ENCODE measurements at regions not wholly inside any gene's neighbourhood (a gene's known extent, or its start where the extent isn't known, plus 50 kb on each side); places are given as distances from the start of the nearest gene placed in this dataset.

DNA sequence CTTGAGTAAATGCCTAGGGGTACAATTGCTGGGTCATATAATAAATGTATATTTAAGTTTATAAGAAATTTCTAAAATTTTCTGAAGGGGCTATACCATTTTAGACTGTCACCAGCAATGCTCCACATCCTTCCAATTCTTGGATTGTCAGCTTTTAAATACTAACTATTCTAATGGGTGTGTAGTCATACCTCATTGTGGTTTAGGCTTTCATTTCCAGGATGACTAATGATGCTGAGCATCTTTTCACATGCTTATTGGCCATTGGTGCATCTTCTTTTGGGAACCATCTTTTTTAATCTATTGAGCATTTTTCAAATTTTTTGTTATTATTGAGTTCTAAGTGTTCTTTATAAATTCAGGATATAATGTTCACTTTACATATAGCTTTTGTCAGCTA is 52.5 kb upstream of the CORO2B start:
- DNase-seq, result no peak
- Histone ChIP-seq H3K27ac (ENCODE audit: low read length) (no peak overlapping the region), H3K36me3 (ENCODE audit: control insufficient read depth, insufficient read depth, low read length) (no peaks in the 10 kb centered on the region), H3K27me3 (ENCODE audit: control insufficient read depth, insufficient read depth, low read length) (no peaks in the 10 kb centered on the region), H3K4me3 (ENCODE audit: low read length) (no peak overlapping the region), H3K4me1 (ENCODE audit: control insufficient read depth, insufficient read depth, low read length) (peaks cover 3% of the 10 kb centered on the region), H3K9me3 (ENCODE audit: control insufficient read depth, low read depth, low read length) (peaks cover 8% of the 10 kb centered on the region)

DNA sequence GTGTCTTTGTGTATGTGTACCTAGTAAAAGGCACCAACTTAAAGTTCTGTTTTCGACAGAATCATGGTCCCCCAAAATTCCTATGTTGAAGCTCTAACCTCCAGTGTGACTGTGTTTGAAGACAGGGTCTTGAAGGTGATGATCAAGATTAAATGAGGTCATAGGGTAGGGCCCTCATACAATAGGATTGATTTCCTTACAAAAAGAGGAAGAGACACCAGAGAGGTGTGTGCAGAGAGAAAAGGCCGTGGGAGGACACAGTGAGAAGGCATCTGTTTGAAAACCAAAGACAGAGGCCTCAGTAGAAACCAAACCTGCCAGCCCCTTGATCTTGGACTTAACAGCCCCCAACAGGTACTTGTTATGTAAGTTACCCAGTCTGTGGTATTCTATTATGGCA is 52.0 kb upstream of the CORO2B start:
- H3K27ac ChIP-seq (ENCODE audit: low read length), result no peak overlapping the region
- WGBS (ENCODE audit: insufficient coverage, low lambda C conversion rate), result no CpG with 5 or more reads among the region's 2 CpGs
- H3K4me3 ChIP-seq (ENCODE audit: low read length), result no peak overlapping the region
- H3K27me3 ChIP-seq (ENCODE audit: control insufficient read depth, insufficient read depth, low read length), result no peaks in the 10 kb centered on the region
- H3K4me1 ChIP-seq (ENCODE audit: control insufficient read depth, insufficient read depth, low read length), result peaks cover 3% of the 10 kb centered on the region
- DNase-seq, result no peak
- no peaks in the 10 kb centered on the region for H3K36me3 ChIP-seq (ENCODE audit: control insufficient read depth, insufficient read depth, low read length)
- H3K9me3 ChIP-seq (ENCODE audit: control insufficient read depth, low read depth, low read length), result peaks cover 13% of the 10 kb centered on the region

DNA sequence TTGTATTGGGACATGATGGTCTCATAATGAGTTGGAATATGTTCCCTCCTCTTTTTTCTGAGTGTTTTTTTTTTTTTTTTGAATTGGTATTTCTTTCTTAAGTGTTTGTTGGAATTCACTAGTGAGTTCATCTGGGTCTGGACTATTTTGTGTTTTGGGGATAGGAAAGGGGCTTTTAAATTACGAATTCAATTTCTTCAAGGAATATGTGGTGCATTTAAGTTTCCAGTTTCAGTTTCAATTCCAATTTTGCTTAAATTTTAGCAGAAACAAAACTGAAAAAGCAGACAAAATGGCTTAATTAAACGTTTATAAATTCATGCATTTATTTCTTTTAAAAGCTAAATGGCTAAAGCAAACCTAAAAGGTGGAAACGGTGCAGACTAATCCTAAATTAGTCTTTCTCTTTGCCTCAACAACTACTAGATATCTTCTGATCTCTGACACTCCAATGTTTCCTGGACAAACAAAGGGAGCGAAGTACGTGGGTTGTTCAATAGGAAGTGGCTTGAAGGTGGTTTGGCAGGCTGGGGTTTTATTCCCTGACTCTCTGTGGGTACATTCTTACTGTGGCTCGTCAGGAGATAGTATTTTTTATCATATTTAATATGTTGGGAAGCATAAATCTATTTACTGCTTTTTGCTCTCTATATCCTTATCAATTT is 50.0 kb upstream of the CORO2B start:
- Histone ChIP-seq H3K4me3 (ENCODE audit: low read length) (peak overlapping the region; percentile 4), H3K4me1 (ENCODE audit: control insufficient read depth, insufficient read depth, low read length) (no peaks in the 10 kb centered on the region), H3K27me3 (ENCODE audit: control insufficient read depth, insufficient read depth, low read length) (no peaks in the 10 kb centered on the region), H3K36me3 (ENCODE audit: control insufficient read depth, insufficient read depth, low read length) (no peaks in the 10 kb centered on the region), H3K9me3 (ENCODE audit: control insufficient read depth, low read depth, low read length) (peaks cover 17% of the 10 kb centered on the region), H3K27ac (ENCODE audit: low read length) (no peak overlapping the region)
- DNase-seq, result peak in 1 of 2 donors; percentile 33
- 52% methylated on average over 2 of the region's 6 CpGs for WGBS (ENCODE audit: insufficient coverage, low lambda C conversion rate)

All from large intestine (tissue), 3 donors.